DMS79 treated with DMSO at 0.1 percent for 48 hours (cell line): ENCODE measurements at regions not wholly inside any gene's neighbourhood (a gene's known extent, or its start where the extent isn't known, plus 50 kb on each side); places are given as distances from the start of the nearest gene placed in this dataset.
"Not testable (repeated sequence)": the region's sequence is repeated elsewhere in the genome, so short reads cannot be mapped to it uniquely, and the experiment has no call there.

Experiments used
- DNase-seq: peaks from one replicate; lab custom pipeline; 2025; lab: John Stamatoyannopoulos, UW

GRCh38 chr7:24134535-24134934 lies 149.5 kb upstream of the NPY start:
- DNase-seq, result no peak

GRCh38 chr7:24135003-24135817 lies 148.8 kb upstream of the NPY start:
- no peak for DNase-seq

GRCh38 chr7:24137338-24137737 lies 146.7 kb upstream of the NPY start:
- no peak for DNase-seq

- no peak for DNase-seq
These were observed 145.6 kb upstream of the NPY start for GRCh38 chr7:24138343-24138742.

- DNase-seq, result no peak
These were observed 144.0 kb upstream of the NPY start for GRCh38 chr7:24140001-24140400.

- no peak for DNase-seq
These were observed 142.0 kb upstream of the NPY start for GRCh38 chr7:24141874-24142509.

- peak; percentile 11 for DNase-seq
These were observed 140.4 kb upstream of the NPY start for GRCh38 chr7:24143547-24143946.

- no peak for DNase-seq
These were observed 132.0 kb upstream of the NPY start for GRCh38 chr7:24151944-24152343.

- no peak for DNase-seq
These were observed 131.6 kb upstream of the NPY start for GRCh38 chr7:24152356-24152755.

GRCh38 chr7:24152877-24153472 lies 131.0 kb upstream of the NPY start:
- no peak for DNase-seq

GRCh38 chr7:24157666-24158065 lies 126.3 kb upstream of the NPY start:
- no peak for DNase-seq

- DNase-seq, result no peak
These were observed 125.0 kb upstream of the NPY start for GRCh38 chr7:24158975-24159374.

GRCh38 chr7:24164401-24164800 lies 119.6 kb upstream of the NPY start:
- DNase-seq, result no peak

- no peak for DNase-seq
These were observed 114.8 kb upstream of the NPY start for GRCh38 chr7:24169077-24169624.

GRCh38 chr7:24171951-24172350 lies 112.0 kb upstream of the NPY start:
- DNase-seq, result not testable (repeated sequence)

GRCh38 chr7:24172856-24173255 lies 111.1 kb upstream of the NPY start:
- DNase-seq, result no peak

GRCh38 chr7:24175603-24176002 lies 108.4 kb upstream of the NPY start:
- DNase-seq, result no peak

GRCh38 chr7:24178811-24179570 lies 105.0 kb upstream of the NPY start:
- no peak for DNase-seq

GRCh38 chr7:24191362-24191761 lies 92.6 kb upstream of the NPY start:
- DNase-seq, result no peak

GRCh38 chr7:24192053-24192452 lies 91.9 kb upstream of the NPY start:
- DNase-seq, result no peak

- DNase-seq, result no peak
These were observed 91.3 kb upstream of the NPY start for GRCh38 chr7:24192691-24193090.

GRCh38 chr7:24197852-24198251 lies 86.1 kb upstream of the NPY start:
- DNase-seq, result no peak
